ENCODE measurements at regions not wholly inside any gene's neighbourhood (a gene's known extent, or its start where the extent isn't known, plus 50 kb on each side); places are given as distances from the start of the nearest gene placed in this dataset.
"Not testable (repeated sequence)": the region's sequence is repeated elsewhere in the genome, so short reads cannot be mapped to it uniquely, and the experiment has no call there.

DNA sequence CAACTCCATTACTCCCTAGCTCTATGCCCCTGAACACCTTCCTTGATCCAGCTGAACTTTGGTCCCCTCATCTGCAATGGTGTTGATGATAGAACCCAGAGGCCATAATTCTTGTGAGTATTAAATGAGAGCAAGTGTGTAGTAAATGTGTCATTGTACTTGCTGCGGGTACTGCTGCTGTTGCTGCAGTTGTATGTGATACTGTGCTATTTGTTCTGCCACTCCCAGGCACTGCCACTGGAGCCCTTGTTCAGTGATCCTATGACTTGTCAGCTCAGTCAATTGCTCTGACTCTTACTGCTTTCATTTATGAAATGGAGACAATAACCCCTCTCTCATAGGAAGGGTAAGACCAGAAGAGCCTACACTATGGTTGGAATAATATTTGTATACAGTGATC, 136.9 kb upstream of the PLGLB2 start:
- not testable (repeated sequence) for DNase-seq (ENCODE audit: low read depth)

DNA sequence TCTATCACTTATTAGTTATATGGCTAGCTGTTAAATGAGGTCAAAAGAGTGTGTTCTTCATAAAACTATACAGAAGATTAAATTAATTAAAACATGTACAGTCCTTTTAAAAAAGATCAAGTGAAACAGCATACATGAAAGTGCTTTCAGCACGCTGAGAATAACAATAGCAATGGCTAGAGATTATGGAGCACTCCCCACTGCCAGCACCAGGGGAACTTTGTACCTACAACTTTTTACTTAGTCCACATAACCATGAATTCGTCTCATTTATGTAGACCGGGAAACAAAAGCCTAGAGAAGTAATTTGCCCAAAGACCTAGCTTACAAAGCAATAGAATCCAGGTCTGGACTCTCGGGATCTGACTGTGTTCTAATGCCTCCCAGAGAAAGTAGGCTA, 136.5 kb upstream of the PLGLB2 start:
- DNase-seq (ENCODE audit: low read depth): not testable (repeated sequence)

DNA sequence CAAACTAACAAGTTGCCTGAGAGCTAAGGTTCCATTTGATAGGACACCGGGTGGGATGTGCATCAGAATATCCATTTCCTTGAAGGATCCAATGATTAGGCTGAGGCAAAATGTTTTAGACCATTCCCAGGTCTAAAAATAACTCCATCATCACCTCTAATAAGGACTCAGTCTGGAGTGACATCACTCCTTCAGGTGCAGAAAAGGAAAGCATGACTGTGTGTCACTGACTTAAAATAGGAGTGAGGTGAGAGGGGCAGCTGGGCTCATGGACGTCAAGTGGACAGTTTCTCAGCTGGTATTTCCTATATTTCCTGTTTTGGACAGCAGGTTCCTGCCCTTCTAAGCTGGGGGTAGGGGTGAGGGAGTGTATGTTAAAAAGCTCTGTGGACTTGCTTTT, 135.9 kb upstream of the PLGLB2 start:
- DNase-seq (ENCODE audit: low read depth): not testable (repeated sequence)

DNA sequence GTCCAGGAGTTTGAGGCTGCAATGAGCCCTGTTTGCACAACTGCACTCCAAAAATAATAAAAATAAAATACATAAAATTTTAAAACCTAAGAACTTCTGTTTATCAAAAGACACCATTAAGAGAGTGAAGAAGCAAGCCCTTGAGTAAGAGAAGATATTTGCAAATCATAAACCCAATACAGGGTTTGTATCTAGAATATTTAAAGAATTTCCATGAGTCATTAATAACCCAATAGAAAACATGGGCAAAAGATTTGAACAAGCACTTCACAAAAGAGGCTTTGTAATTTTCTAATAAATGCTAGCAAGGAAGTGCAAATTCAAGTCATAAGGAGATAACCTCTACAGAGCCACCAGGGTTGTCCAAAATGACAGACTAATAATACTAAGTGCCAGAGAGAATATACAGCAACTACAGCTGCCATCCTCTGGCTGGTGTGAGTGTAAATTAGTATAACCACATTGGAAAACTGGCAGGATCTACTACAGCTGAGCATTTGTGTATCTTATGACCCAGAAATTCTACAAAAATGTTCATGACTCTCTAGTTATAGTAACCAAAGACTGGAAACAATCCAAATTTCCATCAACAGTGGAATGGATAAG, 133.0 kb upstream of the PLGLB2 start:
- DNase-seq (ENCODE audit: low read depth): not testable (repeated sequence)

DNA sequence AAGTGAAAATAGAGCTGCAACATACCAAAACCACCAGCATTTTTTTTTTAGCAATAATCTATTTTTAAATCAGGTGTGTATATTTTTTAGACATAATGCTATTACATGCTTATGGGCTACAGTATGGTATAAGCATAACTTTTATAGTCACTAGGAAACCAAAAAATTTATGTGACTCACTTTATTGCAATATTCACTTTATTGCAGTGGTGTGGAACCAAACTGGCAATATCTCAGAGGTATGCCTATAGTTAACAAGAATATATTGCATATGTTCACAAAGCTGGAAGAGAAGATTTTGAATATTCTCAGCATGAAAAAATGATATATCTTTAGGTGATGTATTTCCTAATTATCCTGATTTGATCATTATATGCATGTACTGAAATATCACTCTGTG, 128.8 kb upstream of the PLGLB2 start:
- not testable (repeated sequence) for DNase-seq (ENCODE audit: low read depth)

- DNase-seq (ENCODE audit: low read depth): not testable (repeated sequence)
These were observed 126.7 kb upstream of the PLGLB2 start for GRCh38 chr2:87621139-87621538.

DNA sequence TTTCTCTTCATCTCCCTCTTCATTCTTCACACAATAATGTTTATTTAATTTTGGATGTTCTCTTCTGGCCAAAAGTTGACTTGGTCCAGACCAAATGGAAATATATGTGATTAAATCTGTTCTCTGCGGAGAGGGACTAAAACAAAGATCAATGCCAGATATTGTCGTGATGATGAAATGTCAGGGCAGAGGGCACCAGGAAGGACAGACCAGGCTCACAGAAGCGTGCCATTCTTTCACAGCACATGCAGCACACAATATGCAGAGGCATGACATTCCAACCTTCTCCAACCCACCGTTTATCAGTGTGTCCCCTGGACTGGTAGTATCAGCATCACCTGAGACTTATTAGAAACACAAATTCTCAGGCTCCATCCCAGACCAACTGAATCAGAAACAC, 125.2 kb upstream of the PLGLB2 start:
- DNase-seq (ENCODE audit: low read depth): not testable (repeated sequence)

GRCh38 chr2:87629491-87630458, 118.1 kb upstream of the PLGLB2 start:
- not testable (repeated sequence) for DNase-seq (ENCODE audit: low read depth)

DNA sequence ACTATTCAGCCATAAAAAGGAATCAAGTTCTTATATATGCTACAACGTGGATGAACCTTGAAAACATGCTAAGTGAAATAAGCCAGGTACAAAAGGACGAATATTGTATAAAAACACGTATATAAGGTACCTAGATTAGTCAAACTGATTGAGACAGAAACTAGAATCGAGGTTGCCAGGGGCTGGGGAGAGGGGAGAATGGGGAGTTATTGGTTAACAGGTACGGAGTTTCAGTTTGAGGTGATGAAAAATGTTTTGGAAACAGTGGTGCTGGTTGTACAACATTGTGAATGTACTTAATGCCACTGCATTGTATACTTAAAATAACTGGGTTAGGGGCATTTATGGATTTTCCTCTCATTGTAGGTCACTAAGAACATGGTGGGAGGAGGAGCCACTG, 117.0 kb upstream of the PLGLB2 start:
- not testable (repeated sequence) for DNase-seq (ENCODE audit: low read depth)

GRCh38 chr2:87631402-87631801, 116.5 kb upstream of the PLGLB2 start:
- DNase-seq (ENCODE audit: low read depth): not testable (repeated sequence)

DNA sequence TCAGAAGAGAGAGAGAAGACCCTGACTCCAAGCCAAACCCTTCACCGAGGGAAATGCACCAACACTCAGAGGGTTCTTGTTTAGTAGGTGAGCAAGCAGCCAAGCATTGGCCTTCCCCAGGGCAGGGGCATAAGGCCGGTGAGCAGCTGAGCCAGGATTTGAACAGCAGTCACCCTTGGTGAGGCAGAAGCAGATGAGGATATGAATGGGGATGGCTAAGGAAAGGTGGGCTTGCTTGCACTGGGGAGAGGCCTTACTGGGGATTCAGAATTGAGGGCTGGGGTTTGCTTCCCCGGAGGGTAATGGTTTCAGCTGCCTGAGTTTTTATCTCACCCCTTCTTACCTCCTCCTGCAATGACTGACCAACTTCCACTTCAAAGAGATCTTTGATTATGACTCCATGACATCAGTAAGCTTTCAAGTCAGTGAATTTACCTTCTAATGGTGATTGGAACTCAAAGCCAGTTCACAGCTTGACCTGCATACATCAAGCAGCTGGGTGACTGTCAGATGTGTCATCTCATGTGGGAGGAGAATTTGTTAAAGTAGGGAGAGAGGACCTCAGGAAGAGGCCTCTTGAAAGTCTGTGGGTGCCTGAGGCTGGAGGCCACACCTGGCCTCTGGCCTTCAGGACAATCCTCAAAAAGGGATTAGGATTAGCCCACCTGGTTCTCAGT, 114.5 kb upstream of the PLGLB2 start:
- not testable (repeated sequence) for DNase-seq (ENCODE audit: low read depth)

- not testable (repeated sequence) for DNase-seq (ENCODE audit: low read depth)
These were observed 113.8 kb upstream of the PLGLB2 start for GRCh38 chr2:87634106-87634505.

- not testable (repeated sequence) for DNase-seq (ENCODE audit: low read depth)
These were observed 112.8 kb upstream of the PLGLB2 start for GRCh38 chr2:87634971-87635650.

GRCh38 chr2:87636246-87636645, 111.6 kb upstream of the PLGLB2 start:
- not testable (repeated sequence) for DNase-seq (ENCODE audit: low read depth)

GRCh38 chr2:87636735-87637134, 111.2 kb upstream of the PLGLB2 start:
- DNase-seq (ENCODE audit: low read depth): not testable (repeated sequence)

DNA sequence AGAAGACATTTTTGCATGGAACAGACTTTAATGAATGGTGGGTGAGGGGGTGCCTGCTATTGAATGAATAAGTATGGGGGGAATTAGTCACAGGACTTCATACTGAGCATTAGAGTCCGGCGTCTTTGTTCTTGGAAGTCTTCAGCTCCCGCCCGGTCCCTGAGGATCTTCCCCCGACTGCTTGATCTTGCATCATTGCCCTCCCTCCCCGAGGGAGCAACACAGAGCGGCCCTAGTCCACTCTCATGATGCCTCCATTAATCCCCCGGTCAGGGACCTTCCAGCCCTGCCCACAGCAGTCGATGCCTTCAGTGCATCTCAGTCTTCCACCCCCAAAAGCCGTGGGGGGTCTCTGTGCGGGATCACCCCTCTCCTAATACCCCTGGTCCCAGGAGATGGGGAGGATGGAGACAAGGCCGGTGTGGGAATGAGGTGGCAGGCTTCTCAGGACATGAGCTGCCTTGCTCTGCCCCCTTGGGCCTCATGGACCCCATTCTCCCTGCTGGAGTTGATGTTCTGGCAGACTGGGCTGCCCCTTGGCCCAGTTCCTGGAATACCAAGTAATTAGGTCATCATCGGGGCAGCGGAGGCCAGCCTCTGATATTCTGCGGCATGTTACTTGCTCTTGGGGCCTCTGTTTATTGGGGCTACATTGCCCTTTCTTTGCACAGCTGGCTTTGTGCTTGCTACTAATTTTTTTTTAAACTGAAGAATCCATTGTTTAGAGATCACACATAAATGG, 110.5 kb upstream of the PLGLB2 start:
- not testable (repeated sequence) for DNase-seq (ENCODE audit: low read depth)

- DNase-seq (ENCODE audit: low read depth): not testable (repeated sequence)
These were observed 109.6 kb upstream of the PLGLB2 start for GRCh38 chr2:87638114-87638807.

GRCh38 chr2:87638872-87639271, 109.0 kb upstream of the PLGLB2 start:
- DNase-seq (ENCODE audit: low read depth): not testable (repeated sequence)

- DNase-seq (ENCODE audit: low read depth): not testable (repeated sequence)
These were observed 108.0 kb upstream of the PLGLB2 start for GRCh38 chr2:87639801-87640440.

DNA sequence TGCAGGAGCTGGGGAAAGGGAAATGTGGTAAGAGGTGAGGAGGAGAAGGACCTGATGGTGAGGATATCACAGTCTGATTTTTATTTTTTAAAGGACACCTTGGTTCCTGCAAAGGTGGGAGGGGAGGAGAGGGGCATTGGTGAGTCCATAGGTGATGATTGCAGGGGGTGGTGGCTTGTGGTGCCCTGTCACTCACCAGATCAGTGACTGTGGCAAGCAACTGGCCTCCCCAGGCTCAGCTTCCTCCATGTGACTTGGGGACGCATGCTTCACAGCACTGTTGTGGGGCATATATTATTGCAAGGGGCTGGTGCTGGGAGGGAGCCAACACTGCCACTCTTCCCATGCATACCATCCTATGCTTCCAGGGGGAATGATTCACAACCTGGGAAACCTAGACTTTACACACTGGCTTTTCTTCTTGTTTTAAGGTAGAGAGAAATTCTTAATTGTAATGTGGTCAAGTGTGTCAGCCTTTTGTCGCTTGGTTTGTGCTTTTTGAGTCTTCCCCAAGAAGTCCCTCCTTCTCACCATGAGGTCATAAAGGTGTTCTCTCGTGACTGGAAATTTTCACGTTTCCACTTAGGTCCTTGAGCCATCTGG, 106.8 kb upstream of the PLGLB2 start:
- not testable (repeated sequence) for DNase-seq (ENCODE audit: low read depth)

Data from CMK (cell line).